ENCODE measurements at regions not wholly inside any gene's neighbourhood (a gene's known extent, or its start where the extent isn't known, plus 50 kb on each side); places are given as distances from the start of the nearest gene placed in this dataset.

DNA sequence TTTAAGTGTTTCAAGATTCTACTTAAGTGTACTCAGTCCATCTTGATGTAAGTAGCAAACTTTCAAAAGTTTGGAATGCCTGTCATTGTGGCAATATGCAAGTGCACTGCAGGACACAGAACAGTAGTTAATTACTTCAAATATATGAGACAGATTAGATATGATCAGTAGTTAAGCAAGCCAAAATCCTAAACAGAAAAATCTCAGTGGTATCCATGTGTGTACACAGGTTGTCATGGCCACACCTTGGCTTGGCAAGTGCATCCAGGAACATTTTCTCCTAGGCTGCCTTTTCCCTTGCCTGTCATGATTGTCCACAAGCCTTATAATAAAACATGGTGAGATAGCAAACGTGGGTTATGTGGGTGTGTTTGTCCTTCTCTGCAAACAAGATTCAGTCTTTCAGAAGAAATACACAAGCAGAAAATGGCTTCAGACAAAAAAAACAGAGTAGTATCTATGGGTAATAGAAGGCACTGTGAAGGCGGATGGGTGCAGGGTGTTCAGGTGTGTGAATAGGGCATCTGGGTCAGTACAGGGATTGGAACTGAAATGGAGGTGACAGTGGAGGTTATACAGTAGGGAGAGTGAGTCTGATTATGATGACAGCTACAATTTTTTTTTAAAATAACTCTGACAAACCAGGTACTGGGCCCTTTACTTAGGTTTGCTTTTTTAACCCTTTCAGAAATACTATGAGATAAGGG, 229.0 kb upstream of the LRIG1 start:
- no peak for TF ChIP-seq ZFX (IDR thresholded peaks at IDR 0.05; ENCODE audit: borderline replicate concordance)
- TF ChIP-seq, protein P1, sequence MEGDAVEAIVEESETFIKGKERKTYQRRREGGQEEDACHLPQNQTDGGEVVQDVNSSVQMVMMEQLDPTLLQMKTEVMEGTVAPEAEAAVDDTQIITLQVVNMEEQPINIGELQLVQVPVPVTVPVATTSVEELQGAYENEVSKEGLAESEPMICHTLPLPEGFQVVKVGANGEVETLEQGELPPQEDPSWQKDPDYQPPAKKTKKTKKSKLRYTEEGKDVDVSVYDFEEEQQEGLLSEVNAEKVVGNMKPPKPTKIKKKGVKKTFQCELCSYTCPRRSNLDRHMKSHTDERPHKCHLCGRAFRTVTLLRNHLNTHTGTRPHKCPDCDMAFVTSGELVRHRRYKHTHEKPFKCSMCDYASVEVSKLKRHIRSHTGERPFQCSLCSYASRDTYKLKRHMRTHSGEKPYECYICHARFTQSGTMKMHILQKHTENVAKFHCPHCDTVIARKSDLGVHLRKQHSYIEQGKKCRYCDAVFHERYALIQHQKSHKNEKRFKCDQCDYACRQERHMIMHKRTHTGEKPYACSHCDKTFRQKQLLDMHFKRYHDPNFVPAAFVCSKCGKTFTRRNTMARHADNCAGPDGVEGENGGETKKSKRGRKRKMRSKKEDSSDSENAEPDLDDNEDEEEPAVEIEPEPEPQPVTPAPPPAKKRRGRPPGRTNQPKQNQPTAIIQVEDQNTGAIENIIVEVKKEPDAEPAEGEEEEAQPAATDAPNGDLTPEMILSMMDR (IDR thresholded peaks at IDR 0.05) = no peak
- no peak overlapping the region for H3K27ac ChIP-seq

DNA sequence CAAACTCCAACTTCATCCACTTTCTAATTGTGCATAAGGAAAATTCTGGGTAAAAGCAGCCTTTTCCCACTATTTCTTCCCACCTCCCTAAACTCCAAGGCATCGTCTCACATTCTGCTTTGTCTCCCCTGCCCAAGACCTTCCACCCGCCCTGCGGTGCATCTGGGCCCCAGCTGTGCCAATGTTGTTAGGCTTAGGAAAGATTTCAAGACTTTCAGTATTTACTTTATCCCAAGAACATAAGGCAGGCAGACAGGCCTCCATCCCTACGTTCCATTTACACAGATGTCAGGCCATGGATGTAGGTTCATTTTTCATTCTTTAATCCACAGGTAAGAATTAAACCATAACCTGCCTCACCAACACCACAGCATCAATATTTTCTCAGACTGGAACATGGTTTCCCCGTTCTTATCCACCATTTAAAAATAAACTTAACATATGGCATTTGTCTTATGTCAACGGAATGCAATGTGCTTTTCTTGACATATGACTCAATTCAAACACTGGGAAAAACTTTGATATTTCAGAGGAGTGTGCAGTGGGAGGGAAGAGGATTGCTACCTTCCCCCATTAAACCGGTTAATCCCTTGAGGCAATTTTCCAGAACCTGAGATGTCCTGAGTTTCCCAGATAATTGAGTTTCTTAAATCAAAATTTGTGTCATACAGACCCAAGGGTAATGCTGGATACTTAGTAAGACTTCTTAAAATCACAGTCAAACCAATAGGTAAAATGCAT, 238.0 kb upstream of the LRIG1 start:
- TF ChIP-seq, protein P1 (IDR thresholded peaks at IDR 0.05) = no peak
- no peak for TF ChIP-seq ZFX (IDR thresholded peaks at IDR 0.05; ENCODE audit: borderline replicate concordance)
- H3K27ac ChIP-seq = no peak overlapping the region

DNA sequence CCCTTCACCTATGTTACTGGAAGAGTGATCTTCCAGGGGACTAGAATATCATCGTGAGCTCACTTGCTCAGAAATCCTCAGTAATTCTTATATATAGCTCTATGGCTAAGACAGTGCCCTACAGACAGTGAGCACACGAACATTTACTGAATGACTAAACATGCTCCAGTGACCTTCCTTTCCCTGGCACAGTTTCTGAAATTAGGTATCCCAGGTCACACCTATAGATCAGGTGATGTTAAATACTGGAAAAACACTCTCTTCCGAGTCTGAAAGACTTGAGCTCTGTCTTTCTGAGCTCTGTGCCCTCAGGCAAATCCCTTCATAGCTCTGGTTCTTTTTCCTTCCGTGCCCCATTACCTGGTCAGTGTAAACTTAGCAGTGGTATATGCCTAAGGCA, 239.4 kb upstream of the LRIG1 start:
- H3K27ac ChIP-seq = no peak overlapping the region
- TF ChIP-seq ZFX (IDR thresholded peaks at IDR 0.05; ENCODE audit: borderline replicate concordance) = no peak
- TF ChIP-seq, protein P1 (IDR thresholded peaks at IDR 0.05) = no peak

DNA sequence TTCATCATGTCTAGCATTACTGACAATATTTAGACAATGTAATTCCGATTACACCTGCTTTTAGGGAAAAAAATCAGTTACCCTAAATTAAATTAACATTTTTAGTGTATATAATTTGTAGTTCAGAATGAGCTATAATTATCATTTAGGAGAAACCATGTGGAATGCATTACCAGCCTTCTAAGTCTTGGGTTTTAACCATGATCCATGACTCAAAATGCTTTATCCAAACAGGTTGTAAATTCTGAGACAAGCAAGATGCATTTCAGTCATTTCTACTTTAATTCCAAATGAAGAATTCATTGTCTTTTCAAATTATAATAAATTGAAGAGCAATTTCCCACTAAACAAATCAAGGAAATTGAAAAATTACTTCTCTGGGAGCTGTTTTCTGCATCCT, 243.7 kb upstream of the LRIG1 start:
- H3K27ac ChIP-seq = no peak overlapping the region
- TF ChIP-seq ZFX (IDR thresholded peaks at IDR 0.05; ENCODE audit: borderline replicate concordance) = no peak
- TF ChIP-seq, protein P1 (IDR thresholded peaks at IDR 0.05) = no peak

DNA sequence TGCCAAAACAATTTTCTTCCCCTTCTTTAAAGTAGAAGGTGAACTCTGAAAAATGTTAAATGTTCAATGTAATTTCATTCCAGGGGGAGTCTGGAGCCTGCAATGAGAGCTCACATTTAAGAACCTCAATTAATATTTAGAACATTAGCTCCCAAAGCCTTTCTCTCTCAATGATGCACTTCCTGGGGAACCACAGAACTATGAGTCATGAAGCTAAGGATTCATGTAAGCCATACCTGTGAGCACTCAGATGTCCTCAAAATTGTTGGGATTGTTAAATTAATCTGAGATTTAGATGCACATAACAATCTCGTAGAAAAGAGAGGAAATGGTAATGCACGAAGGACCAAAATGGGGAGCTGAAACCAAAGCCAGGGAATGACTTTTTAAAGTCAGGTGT, 244.2 kb upstream of the LRIG1 start:
- TF ChIP-seq, protein P1 (IDR thresholded peaks at IDR 0.05) = no peak
- TF ChIP-seq ZFX (IDR thresholded peaks at IDR 0.05; ENCODE audit: borderline replicate concordance) = no peak
- no peak overlapping the region for H3K27ac ChIP-seq

DNA sequence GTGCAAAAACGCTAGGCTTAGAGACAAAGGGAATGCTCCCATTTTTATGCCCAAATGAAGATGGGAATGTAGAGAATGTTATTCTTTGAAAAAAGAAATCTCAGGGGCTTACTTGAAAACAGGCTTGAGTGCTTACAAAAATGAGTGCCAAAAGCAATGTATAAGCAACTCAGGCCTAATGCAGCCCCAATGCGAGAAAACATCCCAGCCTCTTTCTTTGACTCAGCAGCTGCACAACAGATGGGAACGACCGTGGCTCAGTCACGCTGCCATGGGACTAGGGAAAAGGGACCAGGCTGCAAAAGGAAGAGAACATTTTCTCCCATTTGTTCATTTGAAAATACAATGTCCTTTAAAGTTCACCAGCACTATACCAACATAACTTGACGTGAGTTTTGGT, 246.4 kb upstream of the LRIG1 start:
- H3K27ac ChIP-seq = no peak overlapping the region
- TF ChIP-seq, protein P1 (IDR thresholded peaks at IDR 0.05) = no peak
- no peak for TF ChIP-seq ZFX (IDR thresholded peaks at IDR 0.05; ENCODE audit: borderline replicate concordance)

DNA sequence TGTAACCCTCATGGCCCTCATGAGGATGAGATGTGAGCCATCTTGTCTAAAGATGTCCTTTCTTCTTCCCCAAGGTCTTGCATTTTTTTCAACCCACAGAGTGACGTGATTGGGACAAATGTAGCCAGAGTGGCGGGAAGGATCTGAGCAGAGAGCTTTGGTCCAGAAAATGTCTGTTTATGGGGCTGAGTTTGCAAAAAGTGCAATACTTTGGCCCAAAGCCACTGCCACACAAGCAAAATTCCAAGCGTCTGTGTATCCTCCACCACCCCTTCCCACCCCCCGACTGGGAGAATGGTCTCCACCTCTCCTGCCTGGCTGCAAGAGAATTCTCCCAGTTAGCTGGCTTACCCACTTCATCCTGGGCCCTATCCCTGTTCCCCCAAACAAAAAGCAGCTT, 246.9 kb upstream of the LRIG1 start:
- TF ChIP-seq ZFX (IDR thresholded peaks at IDR 0.05; ENCODE audit: borderline replicate concordance) = no peak
- TF ChIP-seq, protein P1 (IDR thresholded peaks at IDR 0.05) = no peak
- no peak overlapping the region for H3K27ac ChIP-seq
